ENCODE measurements at regions not wholly inside any gene's neighbourhood (a gene's known extent, or its start where the extent isn't known, plus 50 kb on each side); places are given as distances from the start of the nearest gene placed in this dataset.

DNA sequence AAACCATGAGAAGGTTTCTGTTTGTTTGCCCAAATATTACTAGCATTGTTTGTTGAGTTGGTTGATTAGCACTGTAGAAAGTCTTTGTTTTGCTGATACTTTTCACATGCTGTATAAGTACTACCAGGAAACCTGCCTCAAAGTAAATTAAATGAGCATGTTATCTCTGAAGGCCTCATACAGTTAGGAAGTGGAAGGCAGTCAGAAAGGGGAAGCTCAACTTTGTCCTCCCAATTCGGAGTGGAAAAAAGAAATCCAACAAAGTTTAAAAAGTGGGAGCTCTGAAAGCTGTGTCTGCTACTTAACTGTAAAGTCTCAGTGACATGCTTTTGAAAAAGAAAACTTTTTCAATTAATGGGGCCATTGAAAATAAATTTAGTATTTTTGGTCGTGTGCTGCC lies 188.3 kb upstream of the BLID start:
- TF ChIP-seq, protein P1, sequence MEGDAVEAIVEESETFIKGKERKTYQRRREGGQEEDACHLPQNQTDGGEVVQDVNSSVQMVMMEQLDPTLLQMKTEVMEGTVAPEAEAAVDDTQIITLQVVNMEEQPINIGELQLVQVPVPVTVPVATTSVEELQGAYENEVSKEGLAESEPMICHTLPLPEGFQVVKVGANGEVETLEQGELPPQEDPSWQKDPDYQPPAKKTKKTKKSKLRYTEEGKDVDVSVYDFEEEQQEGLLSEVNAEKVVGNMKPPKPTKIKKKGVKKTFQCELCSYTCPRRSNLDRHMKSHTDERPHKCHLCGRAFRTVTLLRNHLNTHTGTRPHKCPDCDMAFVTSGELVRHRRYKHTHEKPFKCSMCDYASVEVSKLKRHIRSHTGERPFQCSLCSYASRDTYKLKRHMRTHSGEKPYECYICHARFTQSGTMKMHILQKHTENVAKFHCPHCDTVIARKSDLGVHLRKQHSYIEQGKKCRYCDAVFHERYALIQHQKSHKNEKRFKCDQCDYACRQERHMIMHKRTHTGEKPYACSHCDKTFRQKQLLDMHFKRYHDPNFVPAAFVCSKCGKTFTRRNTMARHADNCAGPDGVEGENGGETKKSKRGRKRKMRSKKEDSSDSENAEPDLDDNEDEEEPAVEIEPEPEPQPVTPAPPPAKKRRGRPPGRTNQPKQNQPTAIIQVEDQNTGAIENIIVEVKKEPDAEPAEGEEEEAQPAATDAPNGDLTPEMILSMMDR (IDR thresholded peaks at IDR 0.05; ENCODE audit: low read depth, low read length, missing input control): no peak
- TF ChIP-seq FOXA1 (IDR thresholded peaks at IDR 0.05): no peak
- TF ChIP-seq, protein P2, sequence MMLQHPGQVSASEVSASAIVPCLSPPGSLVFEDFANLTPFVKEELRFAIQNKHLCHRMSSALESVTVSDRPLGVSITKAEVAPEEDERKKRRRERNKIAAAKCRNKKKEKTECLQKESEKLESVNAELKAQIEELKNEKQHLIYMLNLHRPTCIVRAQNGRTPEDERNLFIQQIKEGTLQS (IDR thresholded peaks at IDR 0.05): no peak
- no peak for TF ChIP-seq FOXA2 (IDR thresholded peaks at IDR 0.05)
- TF ChIP-seq RXRA (IDR thresholded peaks at IDR 0.05): no peak
- TF ChIP-seq SP1 (IDR thresholded peaks at IDR 0.05): no peak
- TF ChIP-seq, protein P3, sequence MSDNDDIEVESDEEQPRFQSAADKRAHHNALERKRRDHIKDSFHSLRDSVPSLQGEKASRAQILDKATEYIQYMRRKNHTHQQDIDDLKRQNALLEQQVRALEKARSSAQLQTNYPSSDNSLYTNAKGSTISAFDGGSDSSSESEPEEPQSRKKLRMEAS (IDR thresholded peaks at IDR 0.05): no peak
- TF ChIP-seq JUND (IDR thresholded peaks at IDR 0.05): no peak
- no peak for TF ChIP-seq GABPA (IDR thresholded peaks at IDR 0.05 in 1 of 2, conservative IDR thresholded peaks at IDR 0.05 in 1 of 2)
